Ishikawa (cell line): ENCODE measurements at regions not wholly inside any gene's neighbourhood (a gene's known extent, or its start where the extent isn't known, plus 50 kb on each side); places are given as distances from the start of the nearest gene placed in this dataset.

Experiments
- CEBPB ChIP-seq: IDR thresholded peaks from 2 replicates; pipeline ENCODE4 v1.6.1; 2012
- CREB1 ChIP-seq: IDR thresholded peaks from 2 replicates; pipeline ENCODE4 v1.6.1; 2012; ENCODE audit warnings: low read depth
- EGR1 ChIP-seq: IDR thresholded peaks from 2 replicates; pipeline ENCODE4 v1.6.1; 2012
- EP300 ChIP-seq: IDR thresholded peaks from 2 replicates; pipeline ENCODE4 v1.6.1; 2012; ENCODE audit warnings: borderline replicate concordance
- FOXM1 ChIP-seq: IDR thresholded peaks from 2 replicates; pipeline ENCODE4 v1.6.1; 2012; ENCODE audit warnings: low read depth, borderline replicate concordance
- NFIC ChIP-seq: IDR thresholded peaks from 2 replicates; pipeline ENCODE4 v1.6.1; 2012
- RAD21 ChIP-seq: IDR thresholded peaks from 2 replicates; pipeline ENCODE4 v1.6.1; 2012; ENCODE audit warnings: low read depth
- TAF1 ChIP-seq: IDR thresholded peaks from 2 replicates; pipeline ENCODE4 v1.6.1; 2012; ENCODE audit warnings: low read depth, mild to moderate bottlenecking
- TCF12 ChIP-seq: IDR thresholded peaks from 2 replicates; pipeline ENCODE4 v1.6.1; 2012; ENCODE audit warnings: low read depth
- TEAD4 ChIP-seq: IDR thresholded peaks from 2 replicates; pipeline ENCODE4 v1.6.1; 2012
- USF1 ChIP-seq: IDR thresholded peaks from 2 replicates; pipeline ENCODE4 v1.6.1; 2012
- YY1 ChIP-seq: IDR thresholded peaks from 2 replicates; pipeline ENCODE4 v1.6.1; 2012; ENCODE audit warnings: low read depth
- ZBTB7A ChIP-seq: IDR thresholded peaks from 2 replicates; pipeline ENCODE4 v1.6.1; 2012; ENCODE audit warnings: low read depth
- TF ChIP-seq, protein P1 (sequence below): IDR thresholded peaks from 2 replicates; pipeline ENCODE4 v1.6.1; 2012; ENCODE audit warnings: low read depth, mild to moderate bottlenecking
- TF ChIP-seq, protein P2 (sequence below): IDR thresholded peaks from 2 replicates; pipeline ENCODE4 v1.6.1; 2012

DNA sequence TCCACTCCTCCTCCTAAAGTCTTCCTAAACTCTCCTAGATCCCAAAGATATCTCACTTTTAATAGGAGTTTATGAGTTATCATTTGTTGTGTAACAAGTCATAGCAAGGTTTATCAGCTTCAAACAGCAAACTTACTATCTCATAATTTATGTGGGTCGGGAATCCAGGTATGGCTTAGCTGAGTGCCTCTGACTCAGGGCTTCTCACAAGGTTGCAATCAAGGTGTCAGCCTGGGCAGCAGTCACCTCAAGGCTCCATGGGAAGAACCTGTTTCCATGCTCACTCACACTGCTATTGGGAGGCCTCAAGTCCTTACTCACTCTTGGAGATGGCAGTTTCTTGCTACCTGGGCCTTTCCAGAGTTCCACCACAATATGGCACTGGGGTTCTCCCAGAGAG, 889.8 kb downstream of the MCTP2 start:
- no peak for TF ChIP-seq TCF12
- no peak for TF ChIP-seq TAF1
- TF ChIP-seq, protein P1, sequence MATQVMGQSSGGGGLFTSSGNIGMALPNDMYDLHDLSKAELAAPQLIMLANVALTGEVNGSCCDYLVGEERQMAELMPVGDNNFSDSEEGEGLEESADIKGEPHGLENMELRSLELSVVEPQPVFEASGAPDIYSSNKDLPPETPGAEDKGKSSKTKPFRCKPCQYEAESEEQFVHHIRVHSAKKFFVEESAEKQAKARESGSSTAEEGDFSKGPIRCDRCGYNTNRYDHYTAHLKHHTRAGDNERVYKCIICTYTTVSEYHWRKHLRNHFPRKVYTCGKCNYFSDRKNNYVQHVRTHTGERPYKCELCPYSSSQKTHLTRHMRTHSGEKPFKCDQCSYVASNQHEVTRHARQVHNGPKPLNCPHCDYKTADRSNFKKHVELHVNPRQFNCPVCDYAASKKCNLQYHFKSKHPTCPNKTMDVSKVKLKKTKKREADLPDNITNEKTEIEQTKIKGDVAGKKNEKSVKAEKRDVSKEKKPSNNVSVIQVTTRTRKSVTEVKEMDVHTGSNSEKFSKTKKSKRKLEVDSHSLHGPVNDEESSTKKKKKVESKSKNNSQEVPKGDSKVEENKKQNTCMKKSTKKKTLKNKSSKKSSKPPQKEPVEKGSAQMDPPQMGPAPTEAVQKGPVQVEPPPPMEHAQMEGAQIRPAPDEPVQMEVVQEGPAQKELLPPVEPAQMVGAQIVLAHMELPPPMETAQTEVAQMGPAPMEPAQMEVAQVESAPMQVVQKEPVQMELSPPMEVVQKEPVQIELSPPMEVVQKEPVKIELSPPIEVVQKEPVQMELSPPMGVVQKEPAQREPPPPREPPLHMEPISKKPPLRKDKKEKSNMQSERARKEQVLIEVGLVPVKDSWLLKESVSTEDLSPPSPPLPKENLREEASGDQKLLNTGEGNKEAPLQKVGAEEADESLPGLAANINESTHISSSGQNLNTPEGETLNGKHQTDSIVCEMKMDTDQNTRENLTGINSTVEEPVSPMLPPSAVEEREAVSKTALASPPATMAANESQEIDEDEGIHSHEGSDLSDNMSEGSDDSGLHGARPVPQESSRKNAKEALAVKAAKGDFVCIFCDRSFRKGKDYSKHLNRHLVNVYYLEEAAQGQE: no peak
- no peak for TF ChIP-seq RAD21
- no peak for TF ChIP-seq EP300
- TF ChIP-seq TEAD4: no peak
- TF ChIP-seq EGR1: no peak
- TF ChIP-seq CREB1: no peak

DNA sequence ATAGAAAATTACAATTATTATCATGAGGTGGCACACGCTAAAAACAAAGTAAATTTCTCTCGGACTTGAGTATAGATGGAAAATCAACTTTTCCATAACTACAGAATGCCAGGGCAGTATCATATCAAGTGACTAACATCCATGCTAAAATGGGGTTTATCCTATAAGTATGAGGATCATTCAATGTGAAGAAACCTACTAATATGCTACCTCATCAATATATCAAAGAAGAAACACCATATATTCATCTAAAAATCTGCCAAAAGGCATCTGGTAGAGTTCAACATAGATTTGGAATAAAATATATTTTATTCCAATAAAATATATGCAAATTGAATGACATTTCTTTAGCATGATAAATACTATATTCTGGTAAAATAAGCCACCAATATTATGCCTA, 894.4 kb downstream of the MCTP2 start:
- TF ChIP-seq RAD21 (no peak), FOXM1 (no peak), EP300 (no peak), YY1 (no peak), TAF1 (no peak), EGR1 (no peak), USF1 (no peak), ZBTB7A (no peak), TEAD4 (no peak), NFIC (no peak), CREB1 (no peak), TCF12 (no peak)
- TF ChIP-seq, protein P1: no peak

GRCh38 chr15:95127356-95127755, 896.0 kb downstream of the MCTP2 start:
- TF ChIP-seq, protein P1: no peak
- no peak for TF ChIP-seq CREB1

GRCh38 chr15:95129574-95129973, 898.2 kb downstream of the MCTP2 start:
- TF ChIP-seq EP300 (no peak), CREB1 (no peak), FOXM1 (no peak), YY1 (no peak), TCF12 (no peak), NFIC (no peak), RAD21 (no peak), CEBPB (no peak), TAF1 (no peak), USF1 (no peak), TEAD4 (no peak), ZBTB7A (no peak), EGR1 (no peak)
- TF ChIP-seq, protein P2, sequence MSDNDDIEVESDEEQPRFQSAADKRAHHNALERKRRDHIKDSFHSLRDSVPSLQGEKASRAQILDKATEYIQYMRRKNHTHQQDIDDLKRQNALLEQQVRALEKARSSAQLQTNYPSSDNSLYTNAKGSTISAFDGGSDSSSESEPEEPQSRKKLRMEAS: no peak
- TF ChIP-seq, protein P1: no peak
